GM12878 (cell line): ENCODE measurements at regions not wholly inside any gene's neighbourhood (a gene's known extent, or its start where the extent isn't known, plus 50 kb on each side); places are given as distances from the start of the nearest gene placed in this dataset.
"Not testable (repeated sequence)": the region's sequence is repeated elsewhere in the genome, so short reads cannot be mapped to it uniquely, and the experiment has no call there.

Experiments
- ATAC-seq: fragments of 200-7000 bp; cut with Tn5 transposase; 3 replicates; pipeline ENCODE4 v1.9.1; 2020; ENCODE audit warnings: mild to moderate bottlenecking, moderate library complexity
- BruUV-seq: library from RNA; stranded (reverse); fragments of 400-500 nt; replicated peaks from 2 replicates; lab custom pipeline; 2021; lab: Mats Ljungman, UMichigan
- CTCF ChIA-PET: fragments of 300-600 bp; sonication (Branson Sonifier 250); formaldehyde crosslinking; extraction: SDS; loops from one replicate; lab custom pipeline; 2021; ENCODE audit warnings: inconsistent platforms; lab: Yijun Ruan, JAX
- POLR2A ChIA-PET: fragments of 350-600 bp; formaldehyde crosslinking; extraction: SDS; loops from one replicate; lab custom pipeline; 2021; ENCODE audit warnings: inconsistent platforms; lab: Charles Lee
- RAD21 ChIA-PET: fragments of 300-600 bp; sonication (Branson Sonifier 250); formaldehyde crosslinking; loops from one replicate; lab custom pipeline; 2023; ENCODE audit warnings: antibody characterized with exemption; ENCODE audit not compliant: unreplicated experiment; lab: Charles Lee
- SMC1A ChIA-PET: fragments of 300-600 bp; sonication (Branson Sonifier 250); formaldehyde crosslinking; loops from one replicate; lab custom pipeline; 2023; ENCODE audit not compliant: unreplicated experiment, uncharacterized antibody; lab: Charles Lee
- DNase-seq: peaks from one replicate; pipeline ENCODE4 v3.0.0-alpha.2; 2011; ENCODE audit warnings: low read depth, low spot score
- FAIRE-seq: peaks from 3 replicates; lab custom pipeline; 2011; peaks lifted over from hg19 to GRCh38; lab: Jason Lieb, UNC
- H2AFZ ChIP-seq: 2 replicates; pipeline ENCODE4 v1.6.0; 2011; ENCODE audit warnings: low read depth, low read length, control low read depth; ENCODE audit not compliant: control insufficient read depth
- H3K27ac ChIP-seq: 2 replicates; pipeline ENCODE4 v1.5.1; 2011; ENCODE audit warnings: control low read depth; ENCODE audit not compliant: control insufficient read depth, insufficient read depth
- H3K27me3 ChIP-seq, 2 experiments: replicated peaks in 1 of 2; 2 replicates each; pipeline versions ENCODE4 v1.6.0 to v1.6.1; 2011; ENCODE audit warnings: low read length in 1 of 2; ENCODE audit not compliant: control insufficient read depth in 2 of 2, insufficient read depth in 2 of 2
- H3K36me3 ChIP-seq, 2 experiments: 2 replicates each; pipeline ENCODE4 v1.5.1; 2011; ENCODE audit warnings: low read length in 1 of 2; ENCODE audit not compliant: control insufficient read depth in 2 of 2, insufficient read depth in 2 of 2
- H3K4me1 ChIP-seq: 2 replicates; pipeline ENCODE4 v1.6.1; 2011; ENCODE audit warnings: mild to moderate bottlenecking, low read length, moderate library complexity, mixed read lengths; ENCODE audit not compliant: control insufficient read depth, insufficient read depth
- H3K4me2 ChIP-seq: 2 replicates; pipeline ENCODE4 v1.6.0; 2011; ENCODE audit warnings: control low read depth; ENCODE audit not compliant: control insufficient read depth, insufficient read depth
- H3K4me3 ChIP-seq: fragments of 200-600 bp; sonication (generic); 2 replicates; pipeline ENCODE4 v1.5.1; 2016
- H3K79me2 ChIP-seq: 2 replicates; pipeline ENCODE4 v1.6.0; 2011; ENCODE audit warnings: low read length; ENCODE audit not compliant: control insufficient read depth, insufficient read depth
- H3K9ac ChIP-seq: 2 replicates; pipeline ENCODE4 v1.8.0; 2011; ENCODE audit warnings: low read length, control low read depth, mixed read lengths; ENCODE audit not compliant: control insufficient read depth, insufficient read depth
- H3K9me3 ChIP-seq: replicated peaks from 3 replicates; pipeline ENCODE4 v1.5.1; 2011; ENCODE audit warnings: mild to moderate bottlenecking, low read length; ENCODE audit not compliant: control insufficient read depth, insufficient read depth
- H4K20me1 ChIP-seq: 2 replicates; pipeline ENCODE4 v1.6.0; 2011; ENCODE audit not compliant: control insufficient read depth, insufficient read depth
- CBFB ChIP-seq: IDR thresholded peaks from 2 replicates; pipeline ENCODE4 v1.6.1; 2016; ENCODE audit warnings: antibody characterized with exemption, low read depth
- CBX3 ChIP-seq: fragments of 200-600 bp; sonication (generic); IDR thresholded peaks from 2 replicates; pipeline ENCODE4 v1.6.1; 2016; ENCODE audit warnings: low read depth, borderline replicate concordance
- EED ChIP-seq: sonication (generic); IDR thresholded peaks from 2 replicates; pipeline ENCODE4 v1.6.1; 2016; ENCODE audit warnings: antibody characterized with exemption, low read depth
- EP300 ChIP-seq, 2 experiments: fragments of 150-350 bp in 1 of 2; IDR thresholded peaks; 2 replicates each; pipeline ENCODE4 v1.6.1; 2011 to 2012; ENCODE audit warnings: low read depth in 2 of 2, low read length in 2 of 2, borderline replicate concordance in 1 of 2, improper control_type of control experiment in 1 of 2, inconsistent platforms in 1 of 2; ENCODE audit not compliant: control insufficient read depth in 1 of 2
- HSF1 ChIP-seq: fragments of 150-350 bp; IDR thresholded peaks from 2 replicates; pipeline ENCODE4 v1.6.1; 2014; ENCODE audit warnings: mild to moderate bottlenecking, low read depth, low read length
- IKZF2 ChIP-seq, 2 experiments: fragments of 450-650 bp; IDR thresholded peaks; 2 replicates each; pipeline ENCODE4 v1.6.1; 2017; ENCODE audit warnings: mild to moderate bottlenecking in 2 of 2, moderate library complexity in 2 of 2
- IRF4 ChIP-seq: IDR thresholded peaks from 2 replicates; pipeline ENCODE4 v1.6.1; 2011; ENCODE audit warnings: low read depth, low read length
- KDM1A ChIP-seq: fragments of 200-600 bp; sonication (generic); IDR thresholded peaks from 2 replicates; pipeline ENCODE4 v1.6.1; 2016; ENCODE audit warnings: borderline replicate concordance
- KLF5 ChIP-seq: fragments of 450-650 bp; IDR thresholded peaks from 2 replicates; pipeline ENCODE4 v1.6.1; 2014; ENCODE audit warnings: mild to moderate bottlenecking; ENCODE audit not compliant: partially characterized antibody
- MYC ChIP-seq: IDR thresholded peaks from 2 replicates; pipeline ENCODE4 v1.6.1; 2011; ENCODE audit warnings: mild to moderate bottlenecking, low read length, moderate library complexity, inconsistent platforms; ENCODE audit not compliant: insufficient read depth, insufficient replicate concordance, insufficient read length, severe bottlenecking
- TARDBP ChIP-seq: IDR thresholded peaks from 2 replicates; pipeline ENCODE4 v1.6.1; 2016; ENCODE audit warnings: borderline replicate concordance
- TCF7 ChIP-seq: IDR thresholded peaks from 2 replicates; pipeline ENCODE4 v1.6.1; 2014; ENCODE audit warnings: antibody characterized with exemption, borderline replicate concordance
- WGBS: methylation state at CpG from one replicate; pipeline ENCODE4 v1.1.6; 2016; ENCODE audit warnings: low lambda C conversion rate; ENCODE audit not compliant: insufficient replicate concordance, insufficient coverage; ENCODE audit errors: missing lambda C conversion rate; 5-methylcytosine and 5-hydroxymethylcytosine counted together
- in situ Hi-C: fragments of 300-500 bp; cut with MboI; formaldehyde crosslinking; loops from 9 replicates; pipeline ENCODE4 v1.14.3; 2018; ENCODE audit warnings: mixed read lengths
- intact Hi-C: fragments of 100-400 bp; cut with micrococcal nuclease; formaldehyde crosslinking; loops from one replicate; pipeline ENCODE4 v1.14.2; 2022; ENCODE audit not compliant: unreplicated experiment

GRCh38 chr6:17224501-17224900 lies 56.7 kb upstream of the RBM24 start:
- RAD21 ChIA-PET, DNase-seq, H3K79me2 ChIP-seq, BruUV-seq, H3K36me3 ChIP-seq, H3K9me3 ChIP-seq, H3K27ac ChIP-seq, SMC1A ChIA-PET, in situ Hi-C loops, H3K27me3 ChIP-seq, CTCF ChIA-PET, POLR2A ChIA-PET, FAIRE-seq, H2AFZ ChIP-seq, H3K4me2 ChIP-seq, ATAC-seq, intact Hi-C loops, H3K4me1 ChIP-seq, H4K20me1 ChIP-seq, H3K9ac ChIP-seq, H3K4me3 ChIP-seq: not testable (repeated sequence)
- 20% methylated on average over 5 of the region's 5 CpGs for WGBS

- no peak overlapping the region for H3K4me3 ChIP-seq
- H3K27me3 ChIP-seq: no peaks in the 10 kb centered on the region
- no peak overlapping the region for H2AFZ ChIP-seq
- H3K9ac ChIP-seq: no peak overlapping the region
- TF ChIP-seq KDM1A (no peak), CBX3 (no peak), KLF5 (no peak), HSF1 (no peak), TARDBP (no peak), EP300 (IDR thresholded peaks at IDR 0.05; ENCODE audit: borderline replicate concordance in 1 of 2, control insufficient read depth in 1 of 2, low read depth in 2 of 2, low read length in 2 of 2) (no peak), CBFB (no peak), EED (no peak), IKZF2 (IDR thresholded peaks at IDR 0.05) (no peak), MYC (no peak), IRF4 (no peak), TCF7 (no peak)
- TF ChIP-seq, all 136 proteins: peak for 0
- in situ Hi-C loops (no loop called here), intact Hi-C loops (no loop called here)
- ATAC-seq (no peak), DNase-seq (no peak), FAIRE-seq (no peak)
- Histone ChIP-seq H3K79me2 (no peaks in the 10 kb centered on the region), H3K27ac (no peak overlapping the region), H4K20me1 (no peaks in the 10 kb centered on the region), H3K36me3 (no peaks in the 10 kb centered on the region), H3K4me2 (no peak overlapping the region), H3K4me1 (no peaks in the 10 kb centered on the region), H3K9me3 (no peaks in the 10 kb centered on the region)
- SMC1A ChIA-PET: no interaction called here
- 0% methylated on average over 3 of the region's 3 CpGs for WGBS
- RAD21 ChIA-PET: no interaction called here
- CTCF ChIA-PET: no interaction called here
- no TSS peak for BruUV-seq
- POLR2A ChIA-PET: no interaction called here
Measured at GRCh38 chr6:17225767-17226630, 55.2 kb upstream of the RBM24 start.
